Liver (tissue), 3 donors: ENCODE measurements at regions not wholly inside any gene's neighbourhood (a gene's known extent, or its start where the extent isn't known, plus 50 kb on each side); places are given as distances from the start of the nearest gene placed in this dataset.

Source experiments
- FOXA1 ChIP-seq: IDR thresholded peaks from 2 replicates; pipeline ENCODE4 v1.6.1; 2016; ENCODE audit warnings: antibody characterized with exemption
- GABPA ChIP-seq, 2 donors: IDR thresholded peaks in 1 of 2; conservative IDR thresholded peaks in 1 of 2; 2 replicates each; pipeline ENCODE4 v1.6.1; 2016; ENCODE audit warnings: antibody characterized with exemption in 2 of 2, mild to moderate bottlenecking in 1 of 2, moderate library complexity in 1 of 2
- SP1 ChIP-seq: IDR thresholded peaks from 2 replicates; pipeline ENCODE4 v1.6.1; 2018; ENCODE audit warnings: antibody characterized with exemption, mild to moderate bottlenecking
- TAF1 ChIP-seq: conservative IDR thresholded peaks from 2 replicates; pipeline ENCODE4 v1.6.1; 2016; ENCODE audit warnings: antibody characterized with exemption, mild to moderate bottlenecking
- TF ChIP-seq, protein P1 (sequence below): fragments of 150-350 bp; IDR thresholded peaks from 2 replicates; pipeline ENCODE4 v1.5.1; 2017; ENCODE audit warnings: improper control_type of control experiment, low read depth, low read length; ENCODE audit not compliant: missing input control
- TF ChIP-seq, protein P2 (sequence below): IDR thresholded peaks from 2 replicates; pipeline ENCODE4 v1.6.1; 2016; ENCODE audit warnings: antibody characterized with exemption
- TF ChIP-seq, protein P3 (sequence below): IDR thresholded peaks from 2 replicates; pipeline ENCODE4 v1.6.1; 2016; ENCODE audit warnings: antibody characterized with exemption
- TF ChIP-seq, protein P4 (sequence below): IDR thresholded peaks from 2 replicates; pipeline ENCODE4 v1.6.1; 2016; ENCODE audit warnings: antibody characterized with exemption
- donor health status: healthy.
- donor health status: healthy.

DNA sequence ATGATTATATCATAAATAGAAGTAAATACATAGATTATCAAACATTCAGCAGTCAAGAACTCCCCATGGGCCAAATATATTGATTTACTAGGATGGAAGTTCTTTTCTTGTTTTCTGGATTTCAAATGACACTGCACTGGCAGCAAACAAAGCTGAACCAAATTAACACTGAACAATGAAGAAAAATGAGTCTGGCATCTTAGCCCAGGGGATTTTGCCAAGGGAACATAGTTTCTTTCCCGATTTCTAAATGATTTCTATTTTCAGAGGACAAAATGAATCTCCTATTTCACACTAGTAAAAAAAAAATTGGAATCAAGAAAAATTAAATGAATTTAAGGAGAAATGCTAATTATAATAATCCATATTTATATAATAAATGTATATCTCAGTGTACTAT lies 116.9 kb upstream of the FAM174A start:
- TF ChIP-seq, protein P1, sequence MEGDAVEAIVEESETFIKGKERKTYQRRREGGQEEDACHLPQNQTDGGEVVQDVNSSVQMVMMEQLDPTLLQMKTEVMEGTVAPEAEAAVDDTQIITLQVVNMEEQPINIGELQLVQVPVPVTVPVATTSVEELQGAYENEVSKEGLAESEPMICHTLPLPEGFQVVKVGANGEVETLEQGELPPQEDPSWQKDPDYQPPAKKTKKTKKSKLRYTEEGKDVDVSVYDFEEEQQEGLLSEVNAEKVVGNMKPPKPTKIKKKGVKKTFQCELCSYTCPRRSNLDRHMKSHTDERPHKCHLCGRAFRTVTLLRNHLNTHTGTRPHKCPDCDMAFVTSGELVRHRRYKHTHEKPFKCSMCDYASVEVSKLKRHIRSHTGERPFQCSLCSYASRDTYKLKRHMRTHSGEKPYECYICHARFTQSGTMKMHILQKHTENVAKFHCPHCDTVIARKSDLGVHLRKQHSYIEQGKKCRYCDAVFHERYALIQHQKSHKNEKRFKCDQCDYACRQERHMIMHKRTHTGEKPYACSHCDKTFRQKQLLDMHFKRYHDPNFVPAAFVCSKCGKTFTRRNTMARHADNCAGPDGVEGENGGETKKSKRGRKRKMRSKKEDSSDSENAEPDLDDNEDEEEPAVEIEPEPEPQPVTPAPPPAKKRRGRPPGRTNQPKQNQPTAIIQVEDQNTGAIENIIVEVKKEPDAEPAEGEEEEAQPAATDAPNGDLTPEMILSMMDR, result no peak
- TF ChIP-seq, protein P2, sequence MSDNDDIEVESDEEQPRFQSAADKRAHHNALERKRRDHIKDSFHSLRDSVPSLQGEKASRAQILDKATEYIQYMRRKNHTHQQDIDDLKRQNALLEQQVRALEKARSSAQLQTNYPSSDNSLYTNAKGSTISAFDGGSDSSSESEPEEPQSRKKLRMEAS, result no peak
- TF ChIP-seq FOXA1, result no peak
- TF ChIP-seq, protein P3, sequence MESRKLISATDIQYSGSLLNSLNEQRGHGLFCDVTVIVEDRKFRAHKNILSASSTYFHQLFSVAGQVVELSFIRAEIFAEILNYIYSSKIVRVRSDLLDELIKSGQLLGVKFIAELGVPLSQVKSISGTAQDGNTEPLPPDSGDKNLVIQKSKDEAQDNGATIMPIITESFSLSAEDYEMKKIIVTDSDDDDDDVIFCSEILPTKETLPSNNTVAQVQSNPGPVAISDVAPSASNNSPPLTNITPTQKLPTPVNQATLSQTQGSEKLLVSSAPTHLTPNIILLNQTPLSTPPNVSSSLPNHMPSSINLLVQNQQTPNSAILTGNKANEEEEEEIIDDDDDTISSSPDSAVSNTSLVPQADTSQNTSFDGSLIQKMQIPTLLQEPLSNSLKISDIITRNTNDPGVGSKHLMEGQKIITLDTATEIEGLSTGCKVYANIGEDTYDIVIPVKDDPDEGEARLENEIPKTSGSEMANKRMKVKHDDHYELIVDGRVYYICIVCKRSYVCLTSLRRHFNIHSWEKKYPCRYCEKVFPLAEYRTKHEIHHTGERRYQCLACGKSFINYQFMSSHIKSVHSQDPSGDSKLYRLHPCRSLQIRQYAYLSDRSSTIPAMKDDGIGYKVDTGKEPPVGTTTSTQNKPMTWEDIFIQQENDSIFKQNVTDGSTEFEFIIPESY, result no peak
- no peak for TF ChIP-seq SP1
- no peak for TF ChIP-seq TAF1
- TF ChIP-seq, protein P4, sequence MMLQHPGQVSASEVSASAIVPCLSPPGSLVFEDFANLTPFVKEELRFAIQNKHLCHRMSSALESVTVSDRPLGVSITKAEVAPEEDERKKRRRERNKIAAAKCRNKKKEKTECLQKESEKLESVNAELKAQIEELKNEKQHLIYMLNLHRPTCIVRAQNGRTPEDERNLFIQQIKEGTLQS, result no peak
- TF ChIP-seq GABPA (IDR thresholded peaks at IDR 0.05 in 1 of 2, conservative IDR thresholded peaks at IDR 0.05 in 1 of 2), result no peak
